ENCODE measurements at regions not wholly inside any gene's neighbourhood (a gene's known extent, or its start where the extent isn't known, plus 50 kb on each side); places are given as distances from the start of the nearest gene placed in this dataset.

- no peak overlapping the region for H3K4me3 ChIP-seq (ENCODE audit: low read length)
- Mint-ChIP-seq H3K36me3 (no peaks in the 10 kb centered on the region), H3K4me1 (peaks cover 0 to 5% of the 10 kb centered on the region in 2 donors), H3K27me3 (ENCODE audit: low read depth in 2 of 2) (no peaks in the 10 kb centered on the region), H3K9me3 (no peaks in the 10 kb centered on the region), H3K27ac (no peak overlapping the region), H3K4me3 (no peak overlapping the region)
- no peaks in the 10 kb centered on the region for H3K9me3 ChIP-seq (ENCODE audit: control insufficient read depth, insufficient read depth, low read length)
- DNase-seq, result no peak
- H3K27ac ChIP-seq (ENCODE audit: low read length), result no peak overlapping the region
- TF ChIP-seq CTCF (IDR thresholded peaks at IDR 0.05), result no peak
- WGBS (ENCODE audit: insufficient coverage), result 56% methylated on average over 3 of the region's 3 CpGs
- no peaks in the 10 kb centered on the region for H3K27me3 ChIP-seq (ENCODE audit: control insufficient read depth, insufficient read depth, low read length)
- H3K36me3 ChIP-seq (ENCODE audit: control insufficient read depth, insufficient read depth, low read length), result no peaks in the 10 kb centered on the region
- H3K4me1 ChIP-seq (ENCODE audit: control insufficient read depth, insufficient read depth, low read length), result no peaks in the 10 kb centered on the region
- no peak for ATAC-seq
- intact Hi-C loops (cut with micrococcal nuclease), result no loop called here
These were observed 179.9 kb upstream of the CXCL12 start for GRCh38 chr10:44564790-44565189.

GRCh38 chr10:44566786-44567185, 181.9 kb upstream of the CXCL12 start:
- DNase-seq (no peak), ATAC-seq (no peak)
- Histone ChIP-seq H3K27ac (ENCODE audit: low read length) (no peak overlapping the region), H3K9me3 (ENCODE audit: control insufficient read depth, insufficient read depth, low read length) (no peaks in the 10 kb centered on the region), H3K4me1 (ENCODE audit: control insufficient read depth, insufficient read depth, low read length) (no peaks in the 10 kb centered on the region), H3K36me3 (ENCODE audit: control insufficient read depth, insufficient read depth, low read length) (no peaks in the 10 kb centered on the region), H3K4me3 (ENCODE audit: low read length) (no peak overlapping the region), H3K27me3 (ENCODE audit: control insufficient read depth, insufficient read depth, low read length) (no peaks in the 10 kb centered on the region)
- Mint-ChIP-seq H3K36me3 (no peaks in the 10 kb centered on the region), H3K4me1 (peaks cover 0 to 5% of the 10 kb centered on the region in 2 donors), H3K27me3 (ENCODE audit: low read depth in 2 of 2) (no peaks in the 10 kb centered on the region), H3K4me3 (no peak overlapping the region), H3K9me3 (peaks cover 0 to under 1% of the 10 kb centered on the region in 2 donors), H3K27ac (no peak overlapping the region)
- WGBS (ENCODE audit: insufficient coverage), result no CpG with 5 or more reads among the region's 1 CpG
- intact Hi-C loops (cut with micrococcal nuclease), result no loop called here
- no peak for TF ChIP-seq CTCF (IDR thresholded peaks at IDR 0.05)

GRCh38 chr10:44567471-44567870, 182.6 kb upstream of the CXCL12 start:
- Histone ChIP-seq H3K4me1 (ENCODE audit: control insufficient read depth, insufficient read depth, low read length) (no peaks in the 10 kb centered on the region), H3K36me3 (ENCODE audit: control insufficient read depth, insufficient read depth, low read length) (no peaks in the 10 kb centered on the region), H3K4me3 (ENCODE audit: low read length) (no peak overlapping the region), H3K27ac (ENCODE audit: low read length) (no peak overlapping the region), H3K9me3 (ENCODE audit: control insufficient read depth, insufficient read depth, low read length) (no peaks in the 10 kb centered on the region), H3K27me3 (ENCODE audit: control insufficient read depth, insufficient read depth, low read length) (no peaks in the 10 kb centered on the region)
- WGBS (ENCODE audit: insufficient coverage), result 88% methylated on average over 1 of the region's 1 CpG
- H3K4me1 Mint-ChIP-seq, result peaks cover 0 to 5% of the 10 kb centered on the region in 2 donors
- ATAC-seq (peak in 1 of 3 donors; percentile 30), DNase-seq (no peak)
- no peak overlapping the region for H3K27ac Mint-ChIP-seq
- peaks cover 0 to 2% of the 10 kb centered on the region in 2 donors for H3K9me3 Mint-ChIP-seq
- intact Hi-C loops (cut with micrococcal nuclease), result no loop called here
- no peaks in the 10 kb centered on the region for H3K36me3 Mint-ChIP-seq
- no peaks in the 10 kb centered on the region for H3K27me3 Mint-ChIP-seq (ENCODE audit: low read depth in 2 of 2)
- no peak for TF ChIP-seq CTCF (IDR thresholded peaks at IDR 0.05)
- H3K4me3 Mint-ChIP-seq, result no peak overlapping the region

All from natural killer cell (primary cell).